ENCODE measurements at regions not wholly inside any gene's neighbourhood (a gene's known extent, or its start where the extent isn't known, plus 50 kb on each side); places are given as distances from the start of the nearest gene placed in this dataset.

GRCh38 chr11:16412525-16413172, 56.3 kb upstream of the SOX6 start:
- Histone ChIP-seq H3K27me3 (ENCODE audit: low read depth) (no peaks in the 10 kb centered on the region), H3K9me3 (no peaks in the 10 kb centered on the region), H3K4me1 (no peaks in the 10 kb centered on the region; the same call in 1 of the 2 replicates), H3K36me3 (replicated peaks) (no peaks in the 10 kb centered on the region), H3K4me3 (no peak overlapping the region)
- in situ Hi-C loops (cut with MboI; ENCODE audit: low sequenced_read_pairs): no loop called here
- no peak for DNase-seq (ENCODE audit: low spot score in 2 of 2)

GRCh38 chr11:16410479-16410878, 54.1 kb upstream of the SOX6 start:
- Histone ChIP-seq H3K4me3 (no peak overlapping the region), H3K27me3 (ENCODE audit: low read depth) (no peaks in the 10 kb centered on the region), H3K9me3 (no peaks in the 10 kb centered on the region), H3K36me3 (replicated peaks) (no peaks in the 10 kb centered on the region), H3K4me1 (peaks cover 9% of the 10 kb centered on the region)
- DNase-seq (ENCODE audit: low spot score in 2 of 2): no peak
- in situ Hi-C loops (cut with MboI; ENCODE audit: low sequenced_read_pairs): no loop called here

- no peak for DNase-seq (ENCODE audit: low spot score in 2 of 2)
- peaks cover 24% of the 10 kb centered on the region for H3K4me1 ChIP-seq
- H3K36me3 ChIP-seq (replicated peaks): no peaks in the 10 kb centered on the region
- H3K27me3 ChIP-seq (ENCODE audit: low read depth): no peaks in the 10 kb centered on the region
- no peak overlapping the region for H3K4me3 ChIP-seq
- no peaks in the 10 kb centered on the region for H3K9me3 ChIP-seq
- in situ Hi-C loops (cut with MboI; ENCODE audit: low sequenced_read_pairs): no loop called here
Measured at GRCh38 chr11:16408619-16409018, 52.3 kb upstream of the SOX6 start.

- no peaks in the 10 kb centered on the region for H3K27me3 ChIP-seq (ENCODE audit: low read depth)
- in situ Hi-C loops (cut with MboI; ENCODE audit: low sequenced_read_pairs): no loop called here
- peaks cover 41% of the 10 kb centered on the region for H3K4me1 ChIP-seq
- no peak for DNase-seq (ENCODE audit: low spot score in 2 of 2)
- no peaks in the 10 kb centered on the region for H3K36me3 ChIP-seq (replicated peaks)
- no peak overlapping the region for H3K4me3 ChIP-seq
- no peaks in the 10 kb centered on the region for H3K9me3 ChIP-seq
Measured at GRCh38 chr11:16406226-16406625, 49.9 kb upstream of the SOX6 start.

Measured in HAP-1 (cell line).